AG04450 (cell line): ENCODE measurements at regions not wholly inside any gene's neighbourhood (a gene's known extent, or its start where the extent isn't known, plus 50 kb on each side); places are given as distances from the start of the nearest gene placed in this dataset.

Source experiments
- CTCF ChIA-PET: fragments of 300-600, 350-600 bp; formaldehyde crosslinking; extraction: SDS; loops from one replicate; lab custom pipeline; 2022; ENCODE audit warnings: antibody characterized with exemption, inconsistent platforms; lab: Charles Lee
- POLR2A ChIA-PET: fragments of 350-600 bp; formaldehyde crosslinking; extraction: SDS; loops from one replicate; lab custom pipeline; 2021; ENCODE audit warnings: antibody characterized with exemption, inconsistent platforms; lab: Yijun Ruan, JAX
- DNase-seq: peaks from one replicate; pipeline ENCODE4 v3.0.0-alpha.2; 2011; ENCODE audit warnings: low read depth, low spot score
- H3K27ac ChIP-seq: one replicate; pipeline ENCODE4 v1.5.1; 2012; ENCODE audit warnings: low read depth, low read length, control low read depth
- H3K27me3 ChIP-seq: one replicate; pipeline ENCODE4 v1.6.0; 2012; ENCODE audit warnings: low read length; ENCODE audit not compliant: control insufficient read depth, insufficient read depth
- H3K4me3 ChIP-seq: 2 replicates; pipeline ENCODE4 v1.5.1; 2011; ENCODE audit warnings: mild to moderate bottlenecking, low read depth, low read length, control low read depth
- H3K9me3 ChIP-seq: 2 replicates; pipeline ENCODE4 v1.5.1; 2012; ENCODE audit warnings: low read length; ENCODE audit not compliant: control insufficient read depth, insufficient read depth
- TF ChIP-seq, protein P1 (sequence below): IDR thresholded peaks from 2 replicates; pipeline ENCODE4 v1.5.1; 2011; ENCODE audit warnings: low read depth, low read length, control low read depth, inconsistent platforms

DNA sequence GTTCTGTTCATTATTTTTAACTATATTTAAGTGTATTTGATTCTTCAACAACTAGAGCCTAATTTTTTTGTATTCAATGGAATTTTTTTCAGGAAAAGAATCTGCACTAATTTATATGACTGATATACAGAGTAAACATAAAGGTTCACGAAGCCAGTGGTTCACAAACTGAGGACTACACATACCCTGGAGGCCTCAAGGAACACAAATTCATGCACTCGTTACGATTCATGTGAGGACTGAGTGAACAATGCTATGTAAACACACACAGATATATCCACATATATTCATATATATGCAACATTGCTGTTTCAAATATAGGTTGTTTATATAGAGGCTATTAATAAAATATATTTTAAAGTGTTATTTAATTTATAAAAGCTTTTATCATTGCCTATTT is 137.8 kb downstream of the PHLDA1 start:
- no peak for DNase-seq
- H3K4me3 ChIP-seq, result no peak overlapping the region
- ChIA-PET POLR2A (no interaction called here), CTCF (no interaction called here)
- no peaks in the 10 kb centered on the region; the same call in 1 of the 2 replicates for H3K9me3 ChIP-seq
- TF ChIP-seq, protein P1, sequence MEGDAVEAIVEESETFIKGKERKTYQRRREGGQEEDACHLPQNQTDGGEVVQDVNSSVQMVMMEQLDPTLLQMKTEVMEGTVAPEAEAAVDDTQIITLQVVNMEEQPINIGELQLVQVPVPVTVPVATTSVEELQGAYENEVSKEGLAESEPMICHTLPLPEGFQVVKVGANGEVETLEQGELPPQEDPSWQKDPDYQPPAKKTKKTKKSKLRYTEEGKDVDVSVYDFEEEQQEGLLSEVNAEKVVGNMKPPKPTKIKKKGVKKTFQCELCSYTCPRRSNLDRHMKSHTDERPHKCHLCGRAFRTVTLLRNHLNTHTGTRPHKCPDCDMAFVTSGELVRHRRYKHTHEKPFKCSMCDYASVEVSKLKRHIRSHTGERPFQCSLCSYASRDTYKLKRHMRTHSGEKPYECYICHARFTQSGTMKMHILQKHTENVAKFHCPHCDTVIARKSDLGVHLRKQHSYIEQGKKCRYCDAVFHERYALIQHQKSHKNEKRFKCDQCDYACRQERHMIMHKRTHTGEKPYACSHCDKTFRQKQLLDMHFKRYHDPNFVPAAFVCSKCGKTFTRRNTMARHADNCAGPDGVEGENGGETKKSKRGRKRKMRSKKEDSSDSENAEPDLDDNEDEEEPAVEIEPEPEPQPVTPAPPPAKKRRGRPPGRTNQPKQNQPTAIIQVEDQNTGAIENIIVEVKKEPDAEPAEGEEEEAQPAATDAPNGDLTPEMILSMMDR, result no peak
- H3K27ac ChIP-seq, result no peak overlapping the region
- H3K27me3 ChIP-seq, result no peaks in the 10 kb centered on the region

DNA sequence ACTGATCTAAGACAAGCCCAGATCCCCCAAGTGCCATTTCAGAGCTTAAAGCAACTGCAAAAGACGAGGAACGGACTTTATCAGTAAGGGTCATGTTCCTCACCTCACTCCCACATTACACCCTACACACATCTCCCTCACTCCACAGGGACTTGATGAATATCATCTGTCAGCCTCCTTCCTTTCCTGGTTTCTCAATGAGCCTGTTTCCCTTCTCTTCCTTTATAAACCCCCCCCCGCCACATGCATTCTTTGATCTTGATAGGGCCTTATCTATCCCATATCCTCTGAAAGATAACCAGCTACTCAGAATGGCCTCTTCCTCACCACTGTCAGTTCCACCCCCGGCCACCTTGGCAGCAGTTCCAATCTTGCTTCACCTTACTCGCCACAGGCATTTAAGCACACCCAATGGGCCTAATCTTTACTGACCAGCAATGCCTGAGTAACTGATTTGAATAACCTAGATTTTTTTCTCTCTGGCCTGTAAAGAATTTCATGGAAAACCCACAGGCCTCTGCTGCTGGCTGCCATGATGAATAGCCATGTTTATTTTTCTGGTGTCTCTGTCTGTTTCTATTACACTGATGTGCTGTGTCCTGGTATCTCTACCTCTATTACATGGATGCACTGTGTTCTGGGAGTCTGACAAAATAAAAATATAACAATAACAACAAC is 138.7 kb downstream of the PHLDA1 start:
- no peak overlapping the region for H3K27ac ChIP-seq
- CTCF ChIA-PET, result no interaction called here
- H3K4me3 ChIP-seq, result no peak overlapping the region
- DNase-seq, result no peak
- no peaks in the 10 kb centered on the region for H3K9me3 ChIP-seq
- POLR2A ChIA-PET, result interaction anchor here (0.6 kb wide), 1 partner anchor 45 kb away, joined by 4 read pairs; no protein-coding TSS in a partner anchor
- TF ChIP-seq, protein P1, result no peak
- no peaks in the 10 kb centered on the region for H3K27me3 ChIP-seq

DNA sequence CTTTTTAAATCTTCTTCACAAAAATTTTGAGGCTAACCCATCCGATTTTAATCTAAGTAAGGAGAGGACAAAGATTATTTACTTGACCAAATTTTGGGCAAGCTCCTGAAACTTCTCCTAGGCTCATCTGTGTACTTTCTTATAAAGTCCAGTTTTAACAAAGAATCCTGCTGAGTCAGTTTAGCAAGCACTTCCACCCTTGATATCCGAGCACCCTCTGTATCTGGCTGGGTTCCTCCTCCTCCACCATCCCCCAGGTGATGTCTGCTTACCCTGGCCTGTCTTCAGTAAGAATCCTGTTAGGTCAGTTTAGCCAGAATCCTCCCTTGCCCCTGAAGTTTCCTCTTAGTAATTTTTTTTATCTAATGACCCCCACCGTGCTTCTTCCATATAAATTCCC is 140.5 kb downstream of the PHLDA1 start:
- POLR2A ChIA-PET, result no interaction called here
- TF ChIP-seq, protein P1, result no peak
- CTCF ChIA-PET, result no interaction called here
- no peaks in the 10 kb centered on the region for H3K9me3 ChIP-seq
- H3K27ac ChIP-seq, result no peak overlapping the region
- no peaks in the 10 kb centered on the region for H3K27me3 ChIP-seq
- no peak for DNase-seq
- H3K4me3 ChIP-seq, result no peak overlapping the region

DNA sequence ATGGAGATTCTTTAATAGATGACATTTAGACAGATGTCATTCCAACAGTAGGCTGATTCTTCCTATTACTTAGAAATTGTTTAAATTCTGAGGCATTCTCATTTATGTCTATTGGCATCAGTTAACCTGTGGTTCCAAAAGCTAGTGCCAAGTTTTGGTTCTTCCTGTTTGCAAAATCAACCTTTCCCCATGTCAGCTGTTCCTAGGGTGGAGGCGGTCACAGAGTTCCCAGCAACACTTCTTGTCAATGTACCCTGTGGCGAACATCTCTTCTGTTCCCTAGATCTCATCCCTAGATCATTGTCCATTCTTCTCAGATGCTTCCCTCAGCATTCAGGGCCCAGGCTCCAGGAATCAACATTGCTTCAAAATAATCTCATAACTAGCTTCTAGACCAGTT is 140.9 kb downstream of the PHLDA1 start:
- CTCF ChIA-PET, result no interaction called here
- no peaks in the 10 kb centered on the region for H3K9me3 ChIP-seq
- no peak for DNase-seq
- H3K4me3 ChIP-seq, result no peak overlapping the region
- no peak overlapping the region for H3K27ac ChIP-seq
- TF ChIP-seq, protein P1, result no peak
- no peaks in the 10 kb centered on the region for H3K27me3 ChIP-seq
- POLR2A ChIA-PET, result no interaction called here

DNA sequence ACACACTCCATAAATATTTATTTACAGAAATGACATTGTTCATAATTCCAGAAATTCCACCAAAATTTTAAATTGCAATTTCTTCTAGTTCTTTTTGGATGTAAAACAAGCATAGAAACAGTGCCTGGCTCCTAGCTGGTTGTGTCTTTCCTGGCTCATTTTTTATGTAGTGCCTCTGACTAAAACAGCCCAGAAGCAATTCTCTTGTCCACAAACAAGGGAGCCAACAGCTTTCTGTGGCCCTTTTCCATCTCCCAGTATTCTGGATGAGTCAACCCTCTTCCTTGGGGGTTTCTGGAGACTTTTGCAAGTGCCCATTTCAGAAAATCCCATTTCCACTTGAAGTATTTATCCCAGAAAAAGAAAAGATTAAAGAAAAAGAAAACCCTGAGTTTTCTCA is 141.4 kb downstream of the PHLDA1 start:
- ChIA-PET POLR2A (no interaction called here), CTCF (no interaction called here)
- Histone ChIP-seq H3K27ac (no peak overlapping the region), H3K27me3 (no peaks in the 10 kb centered on the region), H3K4me3 (no peak overlapping the region), H3K9me3 (no peaks in the 10 kb centered on the region)
- no peak for DNase-seq
- TF ChIP-seq, protein P1, result no peak
